HG02884 (cell line): ENCODE measurements at regions not wholly inside any gene's neighbourhood (a gene's known extent, or its start where the extent isn't known, plus 50 kb on each side); places are given as distances from the start of the nearest gene placed in this dataset.

Experiments
- ATAC-seq: cut with Tn5 transposase; IDR thresholded peaks from one replicate; pipeline ENCODE4 v1.9.1; 2021; ENCODE audit warnings: mild to moderate bottlenecking, moderate library complexity; ENCODE audit not compliant: unreplicated experiment

DNA sequence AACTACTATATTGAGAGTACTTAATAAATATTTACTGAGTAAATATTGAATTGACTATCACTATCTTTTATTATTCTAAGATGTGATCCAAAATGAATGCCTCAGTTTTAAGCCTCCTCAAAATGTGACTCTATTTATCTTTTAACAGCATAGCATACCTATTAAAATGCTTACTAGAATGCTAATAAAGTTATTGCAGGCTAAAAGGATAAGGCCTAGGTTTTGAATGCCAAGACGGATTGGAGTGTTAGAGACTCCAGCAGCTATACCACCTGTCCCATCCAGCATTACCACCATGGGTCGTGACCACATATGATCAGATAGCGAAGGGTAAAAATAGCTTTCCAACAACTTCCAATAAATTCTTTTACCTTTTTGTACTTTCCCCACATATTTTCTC lies 64.7 kb upstream of the MYRIP start:
- no peak for ATAC-seq

DNA sequence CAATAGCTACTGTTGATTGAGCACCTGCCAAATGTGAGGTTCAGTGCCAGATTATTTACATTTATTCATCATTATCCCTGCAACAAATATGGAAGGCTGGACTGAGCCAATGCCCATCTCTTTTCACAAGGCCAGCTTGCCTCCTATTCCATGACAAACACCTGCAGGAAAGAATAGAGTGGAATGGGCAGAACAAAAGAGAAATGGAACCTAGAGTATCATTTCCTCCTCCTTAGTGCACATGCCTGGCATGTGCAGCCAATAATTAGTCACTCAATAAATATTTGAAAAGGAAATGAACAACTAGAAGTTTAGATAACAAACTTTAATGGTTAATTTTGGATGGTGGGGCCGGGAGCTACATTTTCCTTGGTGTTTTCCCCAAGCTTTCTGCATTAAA lies 61.4 kb upstream of the MYRIP start:
- no peak for ATAC-seq

DNA sequence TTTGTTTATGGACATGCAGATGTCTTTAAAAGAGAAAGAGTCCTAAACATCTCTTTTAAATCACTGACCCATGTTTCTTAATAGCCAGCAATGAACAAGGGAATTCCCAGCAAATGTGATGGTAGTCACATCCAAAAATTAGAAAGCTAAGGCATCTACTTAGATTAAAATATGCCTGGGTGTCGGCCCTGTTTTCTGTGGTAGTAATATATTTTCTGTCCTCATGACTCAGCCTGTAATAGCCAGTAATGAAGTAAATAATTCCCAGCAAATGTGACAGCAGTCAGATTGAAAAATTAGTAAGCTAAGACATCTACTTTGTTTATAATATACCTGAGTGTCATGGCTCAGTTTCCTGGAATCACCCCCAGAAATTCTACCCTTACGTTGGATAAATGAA lies 60.6 kb upstream of the MYRIP start:
- ATAC-seq = no peak

GRCh38 chr3:39750712-39751111 lies 58.7 kb upstream of the MYRIP start:
- ATAC-seq = no peak

GRCh38 chr3:39751286-39751685 lies 58.1 kb upstream of the MYRIP start:
- no peak for ATAC-seq

- ATAC-seq = no peak
Measured at GRCh38 chr3:39752019-39752637, 57.3 kb upstream of the MYRIP start.

DNA sequence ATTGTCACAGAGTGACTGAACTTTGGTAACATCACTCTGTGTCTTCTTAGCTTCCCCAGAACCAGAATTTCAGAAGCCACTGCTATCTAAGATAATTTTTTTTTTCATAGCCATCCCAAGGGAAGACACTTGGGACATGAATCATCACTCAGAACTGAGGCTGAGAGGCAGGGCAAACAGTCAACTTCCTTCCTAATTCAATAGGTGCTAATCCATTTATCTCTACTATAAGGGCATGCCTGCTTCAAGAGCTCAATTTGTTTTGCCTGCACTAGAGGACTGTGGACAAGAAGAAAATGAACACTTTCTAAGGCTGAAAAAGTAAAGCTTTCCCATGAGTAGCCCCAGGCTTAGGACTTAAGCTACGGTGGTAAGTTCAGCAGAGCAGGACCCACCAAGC lies 56.7 kb upstream of the MYRIP start:
- no peak for ATAC-seq

DNA sequence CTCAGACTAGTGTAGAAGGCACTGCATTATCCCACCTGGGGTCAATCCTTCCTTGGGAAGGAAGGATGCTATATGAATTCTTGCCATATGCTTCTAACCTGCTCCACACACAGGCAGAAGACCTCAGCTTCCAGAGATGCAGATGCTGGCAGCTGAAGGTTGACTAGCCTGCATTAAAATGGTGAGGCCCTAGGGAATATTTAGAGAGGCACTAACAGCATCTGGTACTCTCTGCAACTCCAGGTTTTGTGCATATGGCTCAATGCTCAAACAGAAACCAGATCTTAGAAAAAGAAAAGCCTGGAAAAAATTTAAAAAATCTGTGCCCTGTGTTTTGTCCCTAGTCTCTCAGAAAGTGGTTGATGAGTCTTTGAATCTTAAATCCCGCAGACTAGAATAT lies 56.0 kb upstream of the MYRIP start:
- ATAC-seq = no peak

DNA sequence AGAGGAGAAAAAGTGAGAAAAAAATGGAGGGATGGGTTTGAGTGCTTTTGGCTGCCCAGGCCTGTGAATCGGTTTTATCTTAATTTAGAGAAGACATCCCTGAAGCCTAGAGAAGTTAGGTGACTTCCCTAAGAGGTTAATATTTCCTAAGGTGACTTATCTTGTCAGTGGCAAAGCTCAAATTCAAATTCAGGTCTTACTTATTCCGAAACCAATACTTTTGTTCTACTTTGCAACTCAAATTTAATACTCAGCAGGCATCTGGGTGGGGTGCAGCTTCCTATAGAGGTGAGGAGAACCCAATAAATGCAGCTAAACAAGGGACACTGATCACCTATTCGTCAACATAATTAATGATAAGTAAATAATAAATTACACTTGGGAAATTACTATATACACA lies 54.9 kb upstream of the MYRIP start:
- peak; percentile 68 for ATAC-seq

- no peak for ATAC-seq
Measured at GRCh38 chr3:39755100-39755499, 54.3 kb upstream of the MYRIP start.

- no peak for ATAC-seq
Measured at GRCh38 chr3:39757307-39757706, 52.1 kb upstream of the MYRIP start.
